B cell (primary cell): ENCODE measurements at regions not wholly inside any gene's neighbourhood (a gene's known extent, or its start where the extent isn't known, plus 50 kb on each side); places are given as distances from the start of the nearest gene placed in this dataset.

Experiments used
- ATAC-seq: fragments of 200-7000 bp; cut with Tn5 transposase; one replicate; pipeline ENCODE4 v1.10.0; 2021; ENCODE audit warnings: low read depth, mild to moderate bottlenecking, moderate number of reproducible peaks, moderate library complexity
- CTCF ChIA-PET: fragments of 350-600 bp; sonication (Branson Sonifier 250); formaldehyde crosslinking; loops from one replicate; lab custom pipeline; 2021; ENCODE audit warnings: antibody characterized with exemption, inconsistent platforms; lab: Charles Lee
- POLR2A ChIA-PET: fragments of 350-600 bp; sonication (Branson Sonifier 250); formaldehyde crosslinking; loops from one replicate; lab custom pipeline; 2021; ENCODE audit warnings: antibody characterized with exemption; lab: Charles Lee
- DNase-seq: peaks from one replicate; pipeline ENCODE4 v3.0.0; 2013
- H2AFZ ChIP-seq: 2 replicates; pipeline ENCODE4 v1.6.1; 2012; ENCODE audit warnings: mild to moderate bottlenecking, low read depth, low read length; ENCODE audit not compliant: insufficient read depth, poor library complexity, severe bottlenecking
- H3K27ac ChIP-seq, 2 donors: 1 replicate in 1 of 2; 2 replicates in 1 of 2; pipeline ENCODE4 v1.5.1; 2012 to 2013; ENCODE audit warnings: low read length in 2 of 2, mild to moderate bottlenecking in 2 of 2, moderate library complexity in 1 of 2
- H3K27me3 ChIP-seq, 4 experiments: fragments of 200-600 bp in 1 of 4; sonication (generic) in 1 of 4; replicated peaks in 1 of 4; 1 replicate in 2 of 4; 2 replicates in 2 of 4; pipeline versions ENCODE4 v1.6.1 to v1.7.0; 2013 to 2016; ENCODE audit warnings: low read length in 3 of 4, mild to moderate bottlenecking in 2 of 4, mixed read lengths in 1 of 4, moderate library complexity in 1 of 4; ENCODE audit not compliant: insufficient read depth in 4 of 4, control insufficient read depth in 3 of 4; ENCODE audit errors: control extremely low read depth in 1 of 4
- H3K36me3 ChIP-seq, 2 experiments: replicated peaks in 1 of 2; 1 replicate in 1 of 2; 2 replicates in 1 of 2; pipeline versions ENCODE4 v1.6.1 to v1.7.1; 2013; ENCODE audit warnings: low read length in 1 of 2; ENCODE audit not compliant: insufficient read depth in 2 of 2, control insufficient read depth in 1 of 2; ENCODE audit errors: control extremely low read depth in 1 of 2, extremely low read depth in 1 of 2
- H3K4me1 ChIP-seq, 2 donors: fragments of 200-600 bp in 1 of 2; sonication (generic) in 1 of 2; 1 replicate in 1 of 2; 2 replicates in 1 of 2; pipeline versions ENCODE4 v1.5.1 to v1.6.1; 2013 to 2017; ENCODE audit warnings: low read length in 2 of 2; ENCODE audit not compliant: control insufficient read depth in 2 of 2, insufficient read depth in 2 of 2
- H3K4me2 ChIP-seq: replicated peaks from 2 replicates; pipeline ENCODE3; 2012; ENCODE audit warnings: mild to moderate bottlenecking, low read depth, low read length; ENCODE audit not compliant: poor library complexity, severe bottlenecking
- H3K4me3 ChIP-seq, 5 experiments: fragments of 200-600 bp in 1 of 5; sonication (generic) in 1 of 5; 1 replicate in 3 of 5; 2 replicates in 2 of 5; pipeline versions ENCODE4 v1.5.1 to v1.7.0; 2011 to 2016; ENCODE audit warnings: low read length in 4 of 5, mild to moderate bottlenecking in 4 of 5, low read depth in 2 of 5, control low read depth in 1 of 5, moderate library complexity in 1 of 5; ENCODE audit not compliant: insufficient read depth in 1 of 5; ENCODE audit errors: control extremely low read depth in 1 of 5, extremely low read depth in 1 of 5
- H3K79me2 ChIP-seq: fragments of 200-600 bp; sonication (generic); one replicate; pipeline ENCODE4 v1.6.0; 2016; ENCODE audit warnings: low read length; ENCODE audit not compliant: control insufficient read depth, insufficient read depth
- H3K9ac ChIP-seq: fragments of 200-600 bp; sonication (generic); 2 replicates; pipeline ENCODE4 v1.6.1; 2017; ENCODE audit warnings: mild to moderate bottlenecking, low read length, moderate library complexity
- H3K9me3 ChIP-seq, 3 donors: one replicate each; pipeline versions ENCODE4 v1.6.1 to v1.7.1; 2013; ENCODE audit warnings: low read length in 2 of 3; ENCODE audit not compliant: control insufficient read depth in 2 of 3, insufficient read depth in 1 of 3; ENCODE audit errors: control extremely low read depth in 1 of 3
- H4K20me1 ChIP-seq: 2 replicates; pipeline ENCODE4 v1.6.0; 2012; ENCODE audit warnings: mild to moderate bottlenecking, low read length; ENCODE audit not compliant: insufficient read depth, control insufficient read depth, poor library complexity, severe bottlenecking
- H3K27ac Mint-ChIP-seq: one replicate; pipeline ENCODE4 v1.8.0; 2021; ENCODE audit warnings: mixed read lengths
- H3K27me3 Mint-ChIP-seq: one replicate; pipeline ENCODE4 v1.8.0; 2021; ENCODE audit warnings: mixed read lengths
- H3K4me1 Mint-ChIP-seq: one replicate; pipeline ENCODE4 v1.8.0; 2021; ENCODE audit warnings: mixed read lengths
- H3K4me3 Mint-ChIP-seq: one replicate; pipeline ENCODE4 v1.8.0; 2021; ENCODE audit warnings: mixed read lengths
- H3K9me3 Mint-ChIP-seq: one replicate; pipeline ENCODE4 v1.8.0; 2022; ENCODE audit warnings: mixed read lengths; ENCODE audit not compliant: insufficient read depth
- EZH2 ChIP-seq: IDR thresholded peaks from 2 replicates; pipeline ENCODE4 v1.6.1; 2012; ENCODE audit warnings: borderline replicate concordance, low read depth, mild to moderate bottlenecking, moderate library complexity, low read length; ENCODE audit not compliant: insufficient read depth, poor library complexity, severe bottlenecking
- WGBS: methylation state at CpG from one replicate; pipeline ENCODE4 v1.1.5; 2013; ENCODE audit warnings: missing lambda C conversion rate; ENCODE audit not compliant: insufficient coverage; 5-methylcytosine and 5-hydroxymethylcytosine counted together
- intact Hi-C: fragments of 100-400 bp; cut with micrococcal nuclease; formaldehyde crosslinking; loops from one replicate; pipeline ENCODE4 v1.10.0; 2022
- TF ChIP-seq, protein P1 (sequence below): fragments of 200-600 bp; IDR thresholded peaks from one replicate; pipeline ENCODE4 v1.8.0; 2022; ENCODE audit warnings: antibody characterized with exemption, mild to moderate bottlenecking

GRCh38 chrX:16305187-16305586 lies 137.9 kb downstream of the MAGEB17 start:
- H3K4me1 Mint-ChIP-seq = no peaks in the 10 kb centered on the region
- CTCF ChIA-PET = no interaction called here
- no peak overlapping the region for H3K27ac Mint-ChIP-seq
- Histone ChIP-seq H3K4me3 (no peak overlapping the region), H3K4me2 (no peak overlapping the region), H4K20me1 (no peaks in the 10 kb centered on the region), H3K9ac (no peak overlapping the region), H3K79me2 (no peaks in the 10 kb centered on the region), H3K36me3 (no peaks in the 10 kb centered on the region), H3K27me3 (peaks cover 0 to 3% (median 0%) of the 10 kb centered on the region in 4 experiments), H3K9me3 (no peaks in the 10 kb centered on the region), H3K4me1 (no peaks in the 10 kb centered on the region), H2AFZ (no peak overlapping the region), H3K27ac (no peak overlapping the region)
- H3K9me3 Mint-ChIP-seq = no peaks in the 10 kb centered on the region
- POLR2A ChIA-PET = no interaction called here
- 100% methylated on average over 1 of the region's 2 CpGs for WGBS
- DNase-seq = no peak
- H3K27me3 Mint-ChIP-seq = no peaks in the 10 kb centered on the region
- TF ChIP-seq EZH2 = no peak
- no peak overlapping the region for H3K4me3 Mint-ChIP-seq
- intact Hi-C loops = no loop called here
- no peak for ATAC-seq

DNA sequence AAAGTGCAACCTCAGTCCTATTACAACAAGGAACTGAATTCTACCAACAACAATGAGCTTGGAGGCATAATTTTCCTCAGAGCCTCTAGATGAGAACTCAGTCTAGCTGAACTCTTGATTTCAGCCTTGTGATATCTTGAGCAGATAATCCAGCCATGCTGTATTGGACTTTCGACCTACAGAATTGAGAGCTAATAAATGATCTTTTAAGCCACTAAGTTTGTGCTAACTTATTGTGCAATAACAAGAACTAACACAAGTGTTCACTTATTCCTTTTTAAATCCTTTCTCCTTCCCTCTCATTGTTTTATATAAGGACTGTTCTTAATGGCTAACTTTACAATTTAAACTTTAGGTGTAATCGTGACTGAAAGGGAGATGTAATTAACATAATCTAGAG lies 140.7 kb downstream of the MAGEB17 start:
- H3K27ac ChIP-seq = no peak overlapping the region
- H3K9me3 Mint-ChIP-seq = no peaks in the 10 kb centered on the region
- H3K27me3 ChIP-seq = peaks cover 0 to 5% (median 0%) of the 10 kb centered on the region in 4 experiments
- ChIA-PET POLR2A (no interaction called here), CTCF (no interaction called here)
- WGBS = no CpG with 5 or more reads among the region's 2 CpGs
- H3K27me3 Mint-ChIP-seq = peaks cover 6% of the 10 kb centered on the region
- intact Hi-C loops = no loop called here
- no peak overlapping the region for H3K9ac ChIP-seq
- no peak overlapping the region for H3K4me3 ChIP-seq
- H3K4me1 Mint-ChIP-seq = no peaks in the 10 kb centered on the region
- H3K4me3 Mint-ChIP-seq = no peak overlapping the region
- ATAC-seq (no peak), DNase-seq (no peak)
- no peaks in the 10 kb centered on the region for H3K4me1 ChIP-seq
- TF ChIP-seq EZH2 = no peak
- TF ChIP-seq, protein P1, sequence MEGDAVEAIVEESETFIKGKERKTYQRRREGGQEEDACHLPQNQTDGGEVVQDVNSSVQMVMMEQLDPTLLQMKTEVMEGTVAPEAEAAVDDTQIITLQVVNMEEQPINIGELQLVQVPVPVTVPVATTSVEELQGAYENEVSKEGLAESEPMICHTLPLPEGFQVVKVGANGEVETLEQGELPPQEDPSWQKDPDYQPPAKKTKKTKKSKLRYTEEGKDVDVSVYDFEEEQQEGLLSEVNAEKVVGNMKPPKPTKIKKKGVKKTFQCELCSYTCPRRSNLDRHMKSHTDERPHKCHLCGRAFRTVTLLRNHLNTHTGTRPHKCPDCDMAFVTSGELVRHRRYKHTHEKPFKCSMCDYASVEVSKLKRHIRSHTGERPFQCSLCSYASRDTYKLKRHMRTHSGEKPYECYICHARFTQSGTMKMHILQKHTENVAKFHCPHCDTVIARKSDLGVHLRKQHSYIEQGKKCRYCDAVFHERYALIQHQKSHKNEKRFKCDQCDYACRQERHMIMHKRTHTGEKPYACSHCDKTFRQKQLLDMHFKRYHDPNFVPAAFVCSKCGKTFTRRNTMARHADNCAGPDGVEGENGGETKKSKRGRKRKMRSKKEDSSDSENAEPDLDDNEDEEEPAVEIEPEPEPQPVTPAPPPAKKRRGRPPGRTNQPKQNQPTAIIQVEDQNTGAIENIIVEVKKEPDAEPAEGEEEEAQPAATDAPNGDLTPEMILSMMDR = no peak
- no peak overlapping the region for H3K4me2 ChIP-seq
- no peaks in the 10 kb centered on the region for H3K9me3 ChIP-seq
- H3K79me2 ChIP-seq = no peaks in the 10 kb centered on the region
- H3K27ac Mint-ChIP-seq = no peak overlapping the region
- H3K36me3 ChIP-seq = no peaks in the 10 kb centered on the region
- H2AFZ ChIP-seq = no peak overlapping the region
- H4K20me1 ChIP-seq = no peaks in the 10 kb centered on the region
